HUES64 (cell line): ENCODE measurements at regions not wholly inside any gene's neighbourhood (a gene's known extent, or its start where the extent isn't known, plus 50 kb on each side); places are given as distances from the start of the nearest gene placed in this dataset.
"Not testable (repeated sequence)": the region's sequence is repeated elsewhere in the genome, so short reads cannot be mapped to it uniquely, and the experiment has no call there.

Source experiments
- H3K27ac ChIP-seq: 2 replicates; pipeline ENCODE4 v1.7.0; 2013; ENCODE audit warnings: low read depth, low read length, inconsistent platforms
- H3K27me3 ChIP-seq: 2 replicates; pipeline ENCODE4 v1.6.1; 2013; ENCODE audit warnings: mild to moderate bottlenecking, low read length; ENCODE audit not compliant: insufficient read depth
- H3K36me3 ChIP-seq: 2 replicates; pipeline ENCODE4 v1.6.1; 2013; ENCODE audit warnings: mild to moderate bottlenecking, low read length; ENCODE audit not compliant: insufficient read depth
- H3K4me1 ChIP-seq: 2 replicates; pipeline ENCODE4 v1.6.1; 2013; ENCODE audit warnings: mild to moderate bottlenecking, low read length, moderate library complexity; ENCODE audit not compliant: insufficient read depth
- H3K4me3 ChIP-seq: 2 replicates; pipeline ENCODE4 v1.5.1; 2013; ENCODE audit warnings: mild to moderate bottlenecking, low read length, moderate library complexity
- H3K9ac ChIP-seq: 2 replicates; pipeline ENCODE4 v1.6.1; 2013; ENCODE audit warnings: mild to moderate bottlenecking, low read depth, low read length
- H3K9me3 ChIP-seq: 2 replicates; pipeline ENCODE4 v1.6.1; 2013; ENCODE audit warnings: low read depth, low read length; ENCODE audit not compliant: insufficient read depth
- WGBS: fragments of 150-250, 120-280 bp; methylation state at CpG from one replicate; pipeline ENCODE4 v1.1.7; 2013; ENCODE audit warnings: missing lambda C conversion rate; 5-methylcytosine and 5-hydroxymethylcytosine counted together

GRCh38 chr3:27040674-27041073 is 328.5 kb downstream of the NEK10 start:
- H3K4me3 ChIP-seq: no peak overlapping the region
- no peak overlapping the region for H3K27ac ChIP-seq
- no peaks in the 10 kb centered on the region for H3K36me3 ChIP-seq
- H3K9me3 ChIP-seq: peaks cover 15% of the 10 kb centered on the region
- no peak overlapping the region for H3K9ac ChIP-seq
- peaks cover 37% of the 10 kb centered on the region for H3K4me1 ChIP-seq
- no peaks in the 10 kb centered on the region for H3K27me3 ChIP-seq

- H3K27ac ChIP-seq: peak overlapping the region; percentile 88
- H3K4me3 ChIP-seq, H3K27me3 ChIP-seq, H3K9ac ChIP-seq, H3K36me3 ChIP-seq: not testable (repeated sequence)
- peaks cover 48% of the 10 kb centered on the region for H3K4me1 ChIP-seq
- peaks cover 15% of the 10 kb centered on the region for H3K9me3 ChIP-seq
- 34% methylated on average over 2 of the region's 2 CpGs for WGBS
Observed at GRCh38 chr3:27042541-27042940, 326.6 kb downstream of the NEK10 start.

- Histone ChIP-seq H3K27me3 (no peaks in the 10 kb centered on the region), H3K4me1 (peaks cover 48% of the 10 kb centered on the region), H3K9me3 (peaks cover 15% of the 10 kb centered on the region), H3K4me3 (no peak overlapping the region), H3K9ac (0 out of 2 replicates have a peak overlapping the region, but pooled peaks have one; percentile 2), H3K27ac (peak overlapping the region; percentile 88), H3K36me3 (no peaks in the 10 kb centered on the region)
- 43% methylated on average over 8 of the region's 8 CpGs for WGBS
Observed at GRCh38 chr3:27043328-27043955, 325.7 kb downstream of the NEK10 start.

GRCh38 chr3:27044931-27045481 is 324.2 kb downstream of the NEK10 start:
- Histone ChIP-seq H3K27ac (no peak overlapping the region), H3K4me3 (no peak overlapping the region)
- 96% methylated on average over 2 of the region's 2 CpGs for WGBS

GRCh38 chr3:27046351-27046750 is 322.8 kb downstream of the NEK10 start:
- Histone ChIP-seq H3K27me3 (no peaks in the 10 kb centered on the region), H3K9me3 (peaks cover 14% of the 10 kb centered on the region), H3K4me1 (peaks cover 48% of the 10 kb centered on the region)

More at GRCh38 chr3:27044931-27045481, 324.2 kb downstream of the NEK10 start:
- Histone ChIP-seq H3K27me3 (no peaks in the 10 kb centered on the region), H3K9ac (no peak overlapping the region), H3K4me1 (peaks cover 48% of the 10 kb centered on the region), H3K36me3 (no peaks in the 10 kb centered on the region), H3K9me3 (peaks cover 15% of the 10 kb centered on the region)

GRCh38 chr3:27049792-27050191 is 319.4 kb downstream of the NEK10 start:
- Histone ChIP-seq H3K27ac (no peak overlapping the region), H3K4me3 (no peak overlapping the region), H3K27me3 (no peaks in the 10 kb centered on the region), H3K4me1 (peaks cover 20% of the 10 kb centered on the region), H3K9ac (no peak overlapping the region), H3K9me3 (peaks cover 31% of the 10 kb centered on the region), H3K36me3 (no peaks in the 10 kb centered on the region)
- WGBS: 75% methylated on average over 2 of the region's 2 CpGs

More at GRCh38 chr3:27046351-27046750, 322.8 kb downstream of the NEK10 start:
- no peak overlapping the region for H3K4me3 ChIP-seq
- H3K27ac ChIP-seq: no peak overlapping the region
- no peaks in the 10 kb centered on the region for H3K36me3 ChIP-seq
- H3K9ac ChIP-seq: no peak overlapping the region

GRCh38 chr3:27051527-27051926 is 317.7 kb downstream of the NEK10 start:
- H3K36me3 ChIP-seq, H3K4me3 ChIP-seq, H3K27ac ChIP-seq, H3K4me1 ChIP-seq, H3K27me3 ChIP-seq, H3K9ac ChIP-seq: not testable (repeated sequence)
- 88% methylated on average over 3 of the region's 3 CpGs for WGBS
- H3K9me3 ChIP-seq: peaks cover 31% of the 10 kb centered on the region

- WGBS: 90% methylated on average over 2 of the region's 2 CpGs
- H3K4me3 ChIP-seq: no peak overlapping the region
- H3K9me3 ChIP-seq: peaks cover 24% of the 10 kb centered on the region
- no peaks in the 10 kb centered on the region for H3K36me3 ChIP-seq
- no peaks in the 10 kb centered on the region for H3K4me1 ChIP-seq
- no peak overlapping the region for H3K9ac ChIP-seq
- no peak overlapping the region for H3K27ac ChIP-seq
- H3K27me3 ChIP-seq: no peaks in the 10 kb centered on the region
Observed at GRCh38 chr3:27056326-27056725, 312.9 kb downstream of the NEK10 start.

- H3K27ac ChIP-seq: no peak overlapping the region
- H3K9ac ChIP-seq: no peak overlapping the region
- no peaks in the 10 kb centered on the region for H3K9me3 ChIP-seq
- no peak overlapping the region for H3K4me3 ChIP-seq
- no peaks in the 10 kb centered on the region for H3K4me1 ChIP-seq
- no peaks in the 10 kb centered on the region for H3K27me3 ChIP-seq
- H3K36me3 ChIP-seq: no peaks in the 10 kb centered on the region
Observed at GRCh38 chr3:27059489-27059888, 309.7 kb downstream of the NEK10 start.
